Endothelial cell of umbilical vein (primary cell): ENCODE measurements at regions not wholly inside any gene's neighbourhood (a gene's known extent, or its start where the extent isn't known, plus 50 kb on each side); places are given as distances from the start of the nearest gene placed in this dataset.

Experiments
- EZH2 ChIP-seq: IDR thresholded peaks from 2 replicates; pipeline ENCODE4 v1.6.1; 2012; ENCODE audit warnings: borderline replicate concordance, low read depth, mild to moderate bottlenecking, moderate library complexity, low read length, inconsistent platforms; ENCODE audit not compliant: severe bottlenecking
- GATA2 ChIP-seq: IDR thresholded peaks from 2 replicates; pipeline ENCODE4 v1.7.0; 2011; ENCODE audit warnings: low read depth, mild to moderate bottlenecking, moderate library complexity, mixed read lengths, low read length; ENCODE audit not compliant: insufficient read length, insufficient read depth
- JUN ChIP-seq: IDR thresholded peaks from 2 replicates; pipeline ENCODE4 v1.6.1; 2011; ENCODE audit warnings: borderline replicate concordance, low read depth; ENCODE audit not compliant: insufficient read length, insufficient read depth
- MYC ChIP-seq: IDR thresholded peaks from one replicate; pipeline ENCODE4 v1.6.1; 2011; ENCODE audit warnings: mild to moderate bottlenecking, low read depth, low read length
- POLR2A ChIP-seq: IDR thresholded peaks from 2 replicates; pipeline ENCODE4 v1.6.1; 2012; ENCODE audit warnings: low read depth, mild to moderate bottlenecking, control low read depth, low read length
- TF ChIP-seq, protein P1 (sequence below), 2 donors: IDR thresholded peaks; 1 replicate in 1 of 2; 2 replicates in 1 of 2; pipeline ENCODE4 v1.5.1; 2011; ENCODE audit warnings: low read length in 2 of 2, mild to moderate bottlenecking in 2 of 2, moderate library complexity in 2 of 2, control low read depth in 1 of 2, inconsistent platforms in 1 of 2, low read depth in 1 of 2; ENCODE audit not compliant: insufficient read depth in 1 of 2; ENCODE audit errors: extremely low read depth in 1 of 2
- TF ChIP-seq, protein P2 (sequence below): IDR thresholded peaks from 2 replicates; pipeline ENCODE4 v1.6.1; 2011; ENCODE audit not compliant: insufficient read depth, insufficient read length

DNA sequence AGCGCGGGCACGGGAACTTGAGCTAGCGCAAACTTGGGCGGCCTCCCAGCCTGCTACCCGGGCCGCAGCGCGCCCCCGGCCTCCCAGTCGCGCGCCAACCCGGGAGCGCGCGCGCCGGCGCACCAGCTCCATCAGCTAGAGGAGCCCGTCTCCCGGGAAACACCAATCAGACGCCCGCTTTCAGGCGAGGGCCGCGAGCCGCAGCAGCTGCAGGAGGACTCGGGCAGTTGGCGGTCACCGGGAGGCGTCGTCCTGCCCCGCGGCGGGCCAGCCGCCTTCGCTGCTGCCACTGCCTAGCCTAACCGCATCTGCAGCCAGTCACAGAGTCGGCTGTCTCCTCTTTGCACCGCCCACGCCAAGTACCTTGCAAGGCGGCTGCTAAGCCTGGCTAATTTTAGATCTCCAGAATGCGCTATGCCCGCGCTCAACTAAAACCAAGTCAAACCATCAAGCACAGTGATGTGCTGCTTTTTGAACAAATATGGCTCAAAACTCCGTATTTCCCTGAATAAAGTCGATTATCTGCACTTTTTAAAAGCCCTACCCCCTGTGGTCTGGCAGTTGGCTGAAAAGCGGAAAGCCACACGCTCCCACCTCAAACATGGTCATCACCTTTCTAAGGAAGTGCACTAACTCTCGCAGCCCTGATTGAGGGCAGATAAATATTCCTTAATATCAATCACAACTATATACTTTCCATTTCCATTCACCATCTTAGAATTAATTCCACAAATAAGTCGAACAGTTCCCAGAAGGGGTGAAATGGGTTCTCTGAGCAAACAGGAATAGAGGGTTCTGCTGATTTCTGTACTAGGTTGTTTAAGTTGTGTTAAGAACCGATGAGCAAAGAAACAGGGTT, 221.8 kb downstream of the MEF2C start:
- TF ChIP-seq, protein P1, sequence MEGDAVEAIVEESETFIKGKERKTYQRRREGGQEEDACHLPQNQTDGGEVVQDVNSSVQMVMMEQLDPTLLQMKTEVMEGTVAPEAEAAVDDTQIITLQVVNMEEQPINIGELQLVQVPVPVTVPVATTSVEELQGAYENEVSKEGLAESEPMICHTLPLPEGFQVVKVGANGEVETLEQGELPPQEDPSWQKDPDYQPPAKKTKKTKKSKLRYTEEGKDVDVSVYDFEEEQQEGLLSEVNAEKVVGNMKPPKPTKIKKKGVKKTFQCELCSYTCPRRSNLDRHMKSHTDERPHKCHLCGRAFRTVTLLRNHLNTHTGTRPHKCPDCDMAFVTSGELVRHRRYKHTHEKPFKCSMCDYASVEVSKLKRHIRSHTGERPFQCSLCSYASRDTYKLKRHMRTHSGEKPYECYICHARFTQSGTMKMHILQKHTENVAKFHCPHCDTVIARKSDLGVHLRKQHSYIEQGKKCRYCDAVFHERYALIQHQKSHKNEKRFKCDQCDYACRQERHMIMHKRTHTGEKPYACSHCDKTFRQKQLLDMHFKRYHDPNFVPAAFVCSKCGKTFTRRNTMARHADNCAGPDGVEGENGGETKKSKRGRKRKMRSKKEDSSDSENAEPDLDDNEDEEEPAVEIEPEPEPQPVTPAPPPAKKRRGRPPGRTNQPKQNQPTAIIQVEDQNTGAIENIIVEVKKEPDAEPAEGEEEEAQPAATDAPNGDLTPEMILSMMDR (IDR thresholded peaks at IDR 0.05; ENCODE audit: extremely low read depth in 1 of 2, insufficient read depth in 1 of 2, low read depth in 1 of 2, low read length in 2 of 2), result no peak
- TF ChIP-seq POLR2A, result no peak
- TF ChIP-seq EZH2, result peak; percentile 71
- TF ChIP-seq JUN, result no peak
- TF ChIP-seq, protein P2, sequence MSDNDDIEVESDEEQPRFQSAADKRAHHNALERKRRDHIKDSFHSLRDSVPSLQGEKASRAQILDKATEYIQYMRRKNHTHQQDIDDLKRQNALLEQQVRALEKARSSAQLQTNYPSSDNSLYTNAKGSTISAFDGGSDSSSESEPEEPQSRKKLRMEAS, result no peak
- TF ChIP-seq MYC, result no peak
- TF ChIP-seq GATA2, result no peak
